ENCODE measurements at regions not wholly inside any gene's neighbourhood (a gene's known extent, or its start where the extent isn't known, plus 50 kb on each side); places are given as distances from the start of the nearest gene placed in this dataset.

DNA sequence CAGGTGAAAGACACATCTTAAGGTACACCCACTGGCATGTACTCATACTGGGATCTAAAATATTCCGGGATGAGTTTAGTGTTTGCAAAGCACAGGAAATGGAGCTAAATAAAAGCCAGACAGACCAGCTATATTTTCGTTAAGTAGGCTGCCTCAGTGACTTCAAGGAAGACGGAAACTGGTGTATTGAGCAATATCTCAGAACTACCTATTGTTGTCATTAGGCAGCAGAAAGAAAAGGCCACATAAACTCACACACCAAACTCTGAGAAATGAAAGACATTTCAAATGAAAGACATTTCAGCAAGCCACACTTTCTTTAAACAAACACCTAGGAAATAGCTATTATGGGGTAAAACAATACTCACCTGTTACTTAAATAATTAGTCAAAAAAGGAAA lies 761.7 kb upstream of the SEMA6D start:
- Histone ChIP-seq H3K4me1 (ENCODE audit: control insufficient read depth, insufficient read depth, low read length) (no peaks in the 10 kb centered on the region), H2BK120ac (ENCODE audit: low read depth, low read length) (no peak overlapping the region), H3K14ac (replicated peaks; ENCODE audit: low read depth, low read length) (no peak overlapping the region), H4K20me1 (ENCODE audit: insufficient read depth, low read length) (no peaks in the 10 kb centered on the region), H3K18ac (ENCODE audit: low read depth, low read length) (no peak overlapping the region), H2AK9ac (replicated peaks; ENCODE audit: low read depth, low read length, poor library complexity) (no peak overlapping the region), H4K5ac (ENCODE audit: low read depth, low read length) (no peak overlapping the region), H2BK15ac (ENCODE audit: low read depth, low read length) (no peak overlapping the region), H2AK5ac (ENCODE audit: low read depth, low read length) (no peak overlapping the region), H3K4me3 (ENCODE audit: insufficient read depth, low read depth, low read length) (no peak overlapping the region), H3K36me3 (ENCODE audit: control insufficient read depth, insufficient read depth, low read length) (no peaks in the 10 kb centered on the region), H3K9me1 (ENCODE audit: insufficient read depth, low read length) (no peaks in the 10 kb centered on the region), H3K4me2 (ENCODE audit: low read depth, low read length) (no peak overlapping the region), H3K27ac (ENCODE audit: insufficient read depth, low read length) (no peak overlapping the region), H3K9me3 (ENCODE audit: control insufficient read depth, insufficient read depth, low read length) (peaks cover 3% of the 10 kb centered on the region; the same call in 1 of the 2 replicates), H3K9ac (ENCODE audit: low read depth, low read length) (no peak overlapping the region), H3K23ac (ENCODE audit: low read depth, low read length) (no peak overlapping the region), H4K91ac (ENCODE audit: insufficient read depth, low read depth, low read length) (no peak overlapping the region), H2BK20ac (ENCODE audit: low read depth, low read length) (no peak overlapping the region), H2AFZ (replicated peaks; ENCODE audit: low read length, poor library complexity) (no peak overlapping the region), H3K27me3 (ENCODE audit: control insufficient read depth, insufficient read depth, low read length) (no peaks in the 10 kb centered on the region), H3K56ac (ENCODE audit: extremely low read depth, insufficient read depth, low read length) (no peak overlapping the region), H3K4ac (ENCODE audit: low read depth, low read length) (no peak overlapping the region), H3K79me1 (ENCODE audit: low read depth in 1 of 2, low read length in 2 of 2) (no peaks in the 10 kb centered on the region), H4K8ac (ENCODE audit: low read depth in 2 of 2, low read length in 2 of 2) (no peak overlapping the region), H2BK5ac (ENCODE audit: low read depth, low read length, poor library complexity, severe bottlenecking) (no peak overlapping the region)
- no peak for DNase-seq
- in situ Hi-C loops (cut with MboI; ENCODE audit: low sequenced_read_pairs) (no loop called here), dilution Hi-C loops (cut with HindIII; ENCODE audit: low sequenced_read_pairs, unreplicated experiment) (no loop called here), intact Hi-C loops (cut with micrococcal nuclease) (no loop called here)
- CTCF ChIA-PET: no interaction called here
- BruUV-seq (replicated peaks): no TSS peak
- no peak for ATAC-seq (ENCODE audit: low read depth)
- 50% methylated on average over 1 of the region's 3 CpGs; no CpG with 5 or more reads in 1 of the 2 experiments for WGBS, 2 experiments (ENCODE audit: extremely low coverage in 2 of 2, insufficient read length in 1 of 2)
- TF ChIP-seq USF2 (IDR thresholded peaks at IDR 0.05; ENCODE audit: low read depth, low read length): no peak
- no peak for TF ChIP-seq POLR2A (IDR thresholded peaks at IDR 0.05; ENCODE audit: low read depth, low read length)
- no peak for TF ChIP-seq RFX5 (IDR thresholded peaks at IDR 0.05; ENCODE audit: low read depth, low read length)
- TF ChIP-seq MXI1 (IDR thresholded peaks at IDR 0.05; ENCODE audit: borderline replicate concordance, low read depth, low read length): no peak
- TF ChIP-seq CHD1 (IDR thresholded peaks at IDR 0.05; ENCODE audit: low read depth, low read length): no peak
- TF ChIP-seq RCOR1 (IDR thresholded peaks at IDR 0.05; ENCODE audit: insufficient replicate concordance, low read length): no peak
- TF ChIP-seq SMC3 (IDR thresholded peaks at IDR 0.05; ENCODE audit: low read depth, low read length): no peak
- TF ChIP-seq CEBPB (IDR thresholded peaks at IDR 0.05; ENCODE audit: low read depth, low read length): peak; percentile 47; the same call in 1 of the 2 replicates
- POLR2A ChIA-PET (ENCODE audit: unreplicated experiment): no interaction called here

All from IMR-90 (cell line).